NCI-H187 (cell line): ENCODE measurements at regions not wholly inside any gene's neighbourhood (a gene's known extent, or its start where the extent isn't known, plus 50 kb on each side); places are given as distances from the start of the nearest gene placed in this dataset.
"Not testable (repeated sequence)": the region's sequence is repeated elsewhere in the genome, so short reads cannot be mapped to it uniquely, and the experiment has no call there.

Source experiments
- DNase-seq, 2 experiments: peaks; one replicate each; lab custom pipeline; 2025; lab: John Stamatoyannopoulos, UW

DNA sequence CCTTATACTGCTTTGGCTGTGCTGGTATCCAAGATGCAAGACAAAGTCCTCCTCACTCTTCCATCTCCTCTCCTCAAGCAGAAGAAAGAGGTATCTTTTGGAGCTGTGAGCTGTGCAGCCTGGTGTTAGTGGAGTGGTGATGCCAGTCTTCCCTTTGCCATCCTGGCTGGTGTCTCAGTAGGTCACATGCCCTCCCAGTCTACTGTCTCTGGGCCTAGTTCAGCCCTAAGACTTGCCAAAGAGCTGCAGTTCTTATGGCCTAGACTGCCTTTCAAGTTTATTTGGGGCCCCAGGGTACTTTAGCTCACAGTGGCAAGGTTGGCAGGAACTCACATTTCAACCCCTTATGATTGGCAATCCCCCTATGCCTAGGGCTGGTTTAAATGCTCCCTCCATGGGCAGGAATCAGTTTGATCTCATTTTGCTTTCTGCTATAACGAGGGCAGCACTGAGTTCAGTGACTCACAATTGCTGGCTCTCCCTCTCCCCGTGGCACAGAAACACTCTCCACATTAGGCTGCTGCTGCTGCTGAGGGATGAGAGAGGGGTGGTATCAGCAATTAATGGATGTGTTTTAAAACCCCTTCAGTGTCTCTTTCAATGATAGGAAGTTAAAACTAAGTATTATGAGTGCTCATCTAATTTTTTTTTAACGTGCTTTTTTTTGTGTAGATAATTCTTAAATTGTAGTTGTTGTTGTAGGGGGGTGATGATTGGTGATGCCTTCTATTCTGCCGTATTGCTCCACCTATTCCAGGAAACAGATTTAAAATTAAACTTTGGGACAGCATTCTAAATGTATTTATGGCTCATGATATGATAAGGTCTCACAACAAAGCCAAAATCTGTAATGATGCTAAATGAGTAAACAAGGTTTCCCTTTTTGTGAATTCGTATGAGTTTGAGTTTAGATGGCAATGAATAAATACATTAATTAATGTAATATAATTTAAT is 1295.0 kb downstream of the JRKL start:
- no peak for DNase-seq

DNA sequence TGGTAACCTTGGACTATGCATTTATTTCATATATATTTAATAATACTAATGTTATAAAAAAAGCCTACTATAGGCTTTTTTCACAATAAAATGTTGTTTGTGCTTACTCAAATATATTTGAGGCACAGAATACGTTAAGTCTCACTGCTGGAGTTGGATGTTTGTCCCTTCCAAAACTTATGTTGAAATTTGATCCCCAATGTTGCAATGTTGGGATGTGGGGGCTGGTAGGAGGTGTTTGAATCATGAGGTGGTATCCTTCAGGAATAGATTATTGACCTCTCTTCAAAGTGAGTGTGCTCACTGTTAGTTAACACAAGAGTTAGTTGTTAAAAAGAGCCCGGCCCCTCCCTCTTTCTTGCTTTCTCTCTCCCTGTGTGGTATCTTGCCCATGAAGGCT is 1295.9 kb downstream of the JRKL start:
- DNase-seq = no peak

DNA sequence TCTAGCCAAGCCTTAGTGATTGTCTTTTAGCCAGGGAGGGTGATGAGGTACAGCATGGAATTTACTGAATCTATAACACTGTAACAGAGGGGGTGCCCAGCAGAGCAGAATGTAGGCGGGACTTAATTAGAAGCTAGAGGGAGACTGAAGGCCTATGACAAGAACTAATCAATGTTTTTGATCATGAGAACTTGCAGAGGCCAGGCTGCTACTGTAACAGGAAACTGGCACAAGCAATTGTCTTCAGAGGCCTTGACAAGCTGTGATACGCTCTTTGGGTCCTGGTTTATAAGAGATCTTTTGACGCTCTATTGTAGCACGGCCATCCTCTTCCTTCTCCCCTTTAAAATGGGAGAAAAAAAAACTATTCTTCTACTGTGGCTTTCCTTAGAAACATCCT is 1297.3 kb downstream of the JRKL start:
- no peak for DNase-seq

DNA sequence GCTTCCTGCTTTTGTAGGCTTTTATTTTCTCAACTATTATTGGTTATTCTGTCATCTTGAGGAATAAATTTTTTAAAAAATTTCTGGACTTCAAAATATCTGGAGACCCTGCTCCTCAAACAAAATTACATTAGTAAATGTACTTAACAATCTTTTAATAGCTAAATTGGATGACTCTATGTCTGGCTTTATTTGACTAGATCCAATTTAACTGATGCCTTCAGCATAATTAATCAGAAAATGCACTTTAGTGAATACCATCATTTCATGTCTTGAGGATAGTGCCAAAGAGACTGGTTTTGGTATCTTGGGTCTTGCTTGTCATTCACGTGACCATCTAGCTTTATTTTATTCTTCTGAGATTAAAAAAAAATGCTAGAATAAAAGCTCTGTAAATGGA is 1301.2 kb downstream of the JRKL start:
- DNase-seq = no peak

DNA sequence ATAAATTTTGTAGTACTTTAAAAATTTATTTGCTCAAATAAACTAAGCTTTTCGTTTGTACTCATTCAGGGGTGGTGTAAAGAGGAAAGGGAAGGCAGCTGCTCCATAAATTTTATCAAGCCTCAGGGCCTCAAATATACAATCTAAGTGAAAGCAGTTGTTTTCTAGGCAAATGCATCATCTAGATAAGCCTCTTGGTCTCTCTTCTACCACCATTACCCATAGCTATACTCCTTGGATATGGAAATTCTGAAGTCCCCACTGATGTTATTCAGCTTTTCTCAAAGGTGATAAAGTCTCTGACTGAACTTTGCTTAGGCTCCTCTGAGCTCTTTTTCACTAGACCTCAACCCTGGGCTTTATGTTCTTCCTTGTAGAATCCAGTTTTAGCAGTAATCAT is 1313.1 kb downstream of the JRKL start:
- no peak for DNase-seq

DNA sequence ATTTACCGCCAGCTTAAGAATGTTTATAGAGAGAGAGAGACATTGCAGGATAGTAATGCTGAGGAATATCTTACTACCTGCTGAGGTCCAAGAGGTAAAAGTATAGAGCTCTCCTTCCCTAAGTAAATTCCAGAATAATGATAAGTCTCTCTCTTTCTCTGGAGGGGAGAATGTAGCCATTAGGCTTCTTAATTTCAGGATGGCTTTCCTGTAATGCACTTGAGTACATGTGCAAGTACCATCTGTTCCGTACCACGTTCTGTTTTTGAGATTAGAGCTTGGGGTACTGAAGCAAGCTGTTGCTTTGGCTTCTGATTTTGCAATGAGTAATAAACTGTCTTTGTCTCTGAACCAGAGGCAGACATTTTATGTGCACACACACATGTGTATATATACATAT is 1314.0 kb downstream of the JRKL start:
- DNase-seq = no peak

GRCh38 chr11:97705441-97705840 is 1315.3 kb upstream of the CNTN5 start:
- DNase-seq = not testable (repeated sequence)

- no peak for DNase-seq
Measured at GRCh38 chr11:97717922-97718321, 1302.8 kb upstream of the CNTN5 start.

DNA sequence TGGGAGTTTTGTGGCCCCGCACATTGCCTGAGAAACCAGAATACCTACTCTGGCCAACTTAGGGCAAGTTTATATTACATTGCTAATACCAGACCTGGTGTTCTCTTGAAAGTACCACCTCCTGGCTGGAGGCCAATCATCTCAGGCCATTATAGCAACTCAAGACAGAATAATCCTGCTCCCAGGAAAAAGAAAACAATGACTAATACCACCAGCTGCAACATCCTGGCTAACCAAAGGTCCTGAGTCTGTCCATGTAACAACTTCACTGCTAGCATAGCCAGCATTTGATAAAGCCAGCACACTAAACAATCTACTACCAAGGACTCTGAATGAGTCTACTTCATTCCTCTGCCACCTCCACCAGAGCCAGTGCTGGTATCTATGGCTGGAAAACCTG is 1298.7 kb upstream of the CNTN5 start:
- DNase-seq = no peak

DNA sequence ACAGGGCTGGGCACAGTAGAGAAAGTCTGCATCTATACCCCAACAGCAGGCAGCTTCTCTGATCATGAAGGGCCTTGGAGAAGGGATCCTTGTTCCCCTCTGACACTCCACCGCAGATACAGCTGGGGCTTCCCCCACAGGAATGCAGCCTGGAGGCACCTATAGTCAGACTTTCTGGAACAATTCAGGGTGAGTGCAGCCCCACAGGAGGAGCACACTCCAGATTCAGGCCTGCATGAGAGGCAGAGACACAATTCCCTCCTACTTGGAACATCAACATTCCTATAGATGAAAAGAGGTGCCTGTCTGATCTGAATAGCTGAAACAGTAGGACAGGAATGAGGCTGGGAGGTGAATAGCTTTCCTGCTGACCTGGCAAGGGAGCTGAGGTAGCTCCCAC is 1298.0 kb upstream of the CNTN5 start:
- no peak for DNase-seq

- no peak for DNase-seq
Measured at GRCh38 chr11:97729546-97730272, 1291.0 kb upstream of the CNTN5 start.

- DNase-seq = no peak
Measured at GRCh38 chr11:97732011-97732632, 1288.6 kb upstream of the CNTN5 start.

DNA sequence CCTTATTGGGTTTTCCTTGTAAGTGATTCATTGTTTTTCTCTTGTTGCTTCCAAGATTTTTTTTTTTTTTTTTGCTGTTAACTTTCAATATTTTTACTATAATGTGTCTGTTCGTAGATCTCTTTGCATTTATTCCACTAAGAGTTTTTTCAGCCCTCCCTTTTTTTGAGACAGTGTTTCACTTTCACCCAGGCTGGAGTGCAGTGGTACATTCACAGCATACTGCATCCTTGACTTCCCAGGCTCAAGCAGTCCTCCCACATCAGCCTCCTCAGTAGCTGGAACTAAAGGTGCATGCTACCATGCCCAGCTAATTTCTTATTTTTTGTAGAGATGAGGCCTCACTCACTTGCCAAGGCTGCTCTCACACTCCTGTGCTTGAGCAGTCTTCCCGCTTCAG is 1282.0 kb upstream of the CNTN5 start:
- DNase-seq = no peak

DNA sequence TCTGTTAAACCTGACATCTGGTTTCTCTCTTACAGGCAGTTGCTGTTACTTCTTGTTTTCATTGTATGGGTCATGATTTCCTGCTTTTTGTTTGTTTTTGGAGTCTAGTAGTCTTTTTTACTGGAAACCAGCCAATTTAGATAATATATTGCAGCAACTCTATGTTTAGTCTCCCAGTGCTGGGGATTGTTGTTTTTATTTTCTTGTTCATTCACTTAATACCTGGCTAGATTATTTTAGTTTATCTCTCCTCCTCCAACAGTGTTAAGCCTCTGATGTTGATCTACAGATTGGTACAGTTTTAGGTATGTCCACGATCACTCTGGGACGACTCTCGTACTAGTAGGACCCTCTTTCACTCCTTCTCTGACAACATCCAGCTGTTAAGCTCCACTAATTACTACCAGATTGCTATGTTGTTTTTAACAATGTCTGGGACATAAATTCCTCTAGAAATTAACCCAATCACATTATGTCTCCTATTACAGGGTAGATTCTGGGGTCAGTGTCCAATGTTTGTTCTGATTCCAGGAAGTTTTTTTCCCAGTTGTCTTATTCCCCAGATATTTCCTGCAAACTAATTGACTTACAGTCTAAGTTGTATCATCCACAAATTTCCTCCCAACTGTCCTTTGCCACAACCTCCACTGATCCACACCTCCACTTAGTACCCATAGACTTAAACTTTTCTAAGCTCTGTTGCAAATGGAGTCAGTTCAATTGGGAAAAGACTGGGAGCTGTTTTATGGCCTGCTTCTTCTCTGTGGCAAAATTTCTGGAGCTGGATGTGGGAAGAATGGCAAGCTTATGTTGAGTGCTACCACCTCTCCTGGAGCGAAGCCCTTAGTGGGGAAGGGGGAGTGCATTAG is 1280.6 kb upstream of the CNTN5 start:
- DNase-seq = no peak

DNA sequence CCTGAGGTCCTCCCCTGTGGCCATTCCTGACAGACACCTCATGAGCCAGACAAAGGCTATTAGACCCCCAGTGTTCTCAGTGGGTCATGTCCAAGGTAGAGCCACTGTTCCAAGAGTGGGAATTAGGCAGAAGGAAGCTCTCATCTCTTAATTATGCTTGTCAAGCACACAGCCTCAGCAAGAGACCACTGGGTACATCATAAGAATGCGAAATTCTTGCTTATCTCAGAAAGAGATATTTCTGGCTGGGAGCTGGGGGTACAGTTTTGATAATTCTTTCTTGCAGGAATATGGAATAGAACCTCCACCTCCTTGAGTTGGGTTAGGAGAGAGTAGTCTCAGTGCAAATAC is 1280.0 kb upstream of the CNTN5 start:
- no peak for DNase-seq

DNA sequence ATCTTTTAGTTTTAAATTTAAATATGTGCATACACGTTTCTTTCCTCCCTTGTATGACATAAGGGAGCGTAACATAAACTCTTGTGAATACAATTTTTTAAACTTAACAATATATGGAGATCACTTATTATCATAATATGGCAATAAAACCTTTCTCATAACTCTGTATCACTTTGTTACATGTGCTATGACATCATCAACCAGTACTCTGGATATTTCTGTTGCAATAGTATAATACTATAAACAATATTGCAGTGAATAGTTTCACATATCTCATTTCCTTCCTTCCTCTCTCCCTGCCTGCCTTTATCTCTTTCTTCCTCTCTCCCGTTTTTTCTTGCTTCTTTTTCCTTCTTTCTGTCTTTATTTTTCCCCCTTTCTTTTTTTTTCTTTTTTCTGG is 1278.0 kb upstream of the CNTN5 start:
- no peak for DNase-seq

GRCh38 chr11:97743205-97743742 is 1277.5 kb upstream of the CNTN5 start:
- no peak for DNase-seq

GRCh38 chr11:97745515-97746050 is 1275.2 kb upstream of the CNTN5 start:
- DNase-seq = no peak

DNA sequence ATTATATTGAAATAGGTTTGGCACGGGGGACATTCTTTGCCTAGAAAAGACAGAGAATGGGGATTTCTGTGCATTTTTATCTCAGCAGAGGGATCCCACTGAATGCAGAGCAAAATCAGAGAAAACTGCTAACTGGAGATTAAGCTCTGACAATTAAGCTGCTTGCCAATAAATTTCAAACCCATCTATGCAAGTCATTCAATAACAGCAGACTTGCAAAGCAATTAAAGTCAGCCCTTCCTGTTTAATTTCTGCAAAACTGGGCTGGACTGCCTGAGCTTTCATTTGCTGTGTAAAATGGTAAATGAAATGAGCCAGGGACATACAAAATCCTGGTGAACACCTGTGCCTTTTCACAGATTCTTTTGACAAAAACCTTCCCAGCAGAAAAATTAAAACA is 1273.9 kb upstream of the CNTN5 start:
- DNase-seq = no peak

DNA sequence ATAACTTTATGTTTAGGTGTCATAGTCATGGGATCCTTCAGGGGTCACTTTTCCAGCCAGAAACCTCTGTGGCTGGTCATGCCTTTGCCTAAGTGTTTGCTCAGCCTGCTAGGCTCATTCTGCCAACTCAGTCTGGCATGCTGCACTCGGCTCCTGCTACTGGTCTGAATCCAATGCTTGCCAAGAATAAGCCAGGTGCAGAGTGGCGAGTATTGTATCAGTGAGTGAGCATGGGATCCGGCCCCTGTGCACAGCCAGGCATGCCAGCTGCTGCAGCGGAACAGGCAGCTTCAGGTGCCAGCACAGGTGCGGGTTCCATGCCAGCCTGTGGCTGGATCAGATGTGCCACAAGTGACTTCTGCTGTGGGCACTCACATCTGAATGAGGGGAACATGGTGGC is 1269.3 kb upstream of the CNTN5 start:
- DNase-seq = no peak

DNA sequence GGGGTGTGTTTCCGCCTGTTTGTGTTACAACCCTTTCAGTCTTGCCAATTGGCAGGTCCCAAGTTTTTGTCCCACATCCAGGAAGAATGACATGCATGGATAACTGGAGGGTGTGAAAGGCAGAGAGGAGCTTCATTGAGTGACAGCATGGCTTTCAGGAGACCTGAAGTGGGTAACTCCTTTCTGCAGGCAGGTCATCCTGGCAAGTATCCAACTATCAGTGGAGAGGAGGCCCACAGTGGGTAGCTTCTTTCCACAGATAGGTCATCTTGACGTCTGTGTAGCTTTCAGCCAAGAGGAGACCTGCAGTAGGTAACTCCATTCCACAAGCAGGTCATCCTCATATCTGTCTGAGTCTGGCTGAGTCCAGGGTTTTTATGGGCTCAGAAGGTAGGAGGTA is 1268.8 kb upstream of the CNTN5 start:
- no peak for DNase-seq
